Smooth muscle cell (in vitro differentiated cells): ENCODE measurements at regions not wholly inside any gene's neighbourhood (a gene's known extent, or its start where the extent isn't known, plus 50 kb on each side); places are given as distances from the start of the nearest gene placed in this dataset.

Source experiments
- DNase-seq: peaks from one replicate; lab custom pipeline; 2025; ENCODE audit not compliant: unreplicated experiment; lab: John Stamatoyannopoulos, UW
- H2AFZ ChIP-seq: fragments of 200-600 bp; sonication (generic); 2 replicates; pipeline ENCODE4 v1.6.0; 2016; ENCODE audit warnings: antibody characterized with exemption, low read depth, mild to moderate bottlenecking
- H3F3A ChIP-seq: fragments of 200-600 bp; sonication (generic); 2 replicates; pipeline ENCODE4 v1.6.0; 2017; ENCODE audit warnings: antibody characterized with exemption, low read depth
- H3K27ac ChIP-seq: fragments of 200-600 bp; sonication (generic); 2 replicates; pipeline ENCODE4 v1.5.1; 2016; ENCODE audit warnings: low read depth, mild to moderate bottlenecking
- H3K27me3 ChIP-seq: fragments of 200-600 bp; sonication (generic); 2 replicates; pipeline ENCODE4 v1.6.1; 2016; ENCODE audit warnings: low read depth, mild to moderate bottlenecking
- H3K36me3 ChIP-seq: fragments of 200-600 bp; sonication (generic); 2 replicates; pipeline ENCODE4 v1.5.1; 2016; ENCODE audit warnings: low read depth
- H3K4me1 ChIP-seq: fragments of 200-600 bp; sonication (generic); 2 replicates; pipeline ENCODE4 v1.5.1; 2016; ENCODE audit warnings: low read depth
- H3K4me2 ChIP-seq: fragments of 200-600 bp; sonication (generic); 2 replicates; pipeline ENCODE4 v1.6.0; 2016; ENCODE audit warnings: mild to moderate bottlenecking
- H3K4me3 ChIP-seq: fragments of 200-600 bp; sonication (generic); 2 replicates; pipeline ENCODE4 v1.5.1; 2016; ENCODE audit warnings: mild to moderate bottlenecking
- H3K79me2 ChIP-seq: fragments of 200-600 bp; sonication (generic); 2 replicates; pipeline ENCODE4 v1.6.0; 2016; ENCODE audit warnings: low read depth, mild to moderate bottlenecking
- H3K9ac ChIP-seq: fragments of 200-600 bp; sonication (generic); 2 replicates; pipeline ENCODE4 v1.6.0; 2016; ENCODE audit warnings: low read depth
- H3K9me3 ChIP-seq: fragments of 200-600 bp; sonication (generic); replicated peaks from 2 replicates; pipeline ENCODE4 v1.5.1; 2016; ENCODE audit warnings: low read depth
- H4K20me1 ChIP-seq: fragments of 200-600 bp; sonication (generic); 2 replicates; pipeline ENCODE4 v1.6.0; 2016; ENCODE audit warnings: low read depth
- WGBS: methylation state at CpG from one replicate; pipeline ENCODE4 v1.1.7; 2016; ENCODE audit warnings: low lambda C conversion rate; 5-methylcytosine and 5-hydroxymethylcytosine counted together
- TF ChIP-seq, protein P1 (sequence below): fragments of 200-600 bp; sonication (generic); IDR thresholded peaks from 2 replicates; pipeline ENCODE4 v1.5.1; 2017; ENCODE audit warnings: borderline replicate concordance, mild to moderate bottlenecking, antibody characterized with exemption; ENCODE audit not compliant: insufficient read depth, poor library complexity, severe bottlenecking

DNA sequence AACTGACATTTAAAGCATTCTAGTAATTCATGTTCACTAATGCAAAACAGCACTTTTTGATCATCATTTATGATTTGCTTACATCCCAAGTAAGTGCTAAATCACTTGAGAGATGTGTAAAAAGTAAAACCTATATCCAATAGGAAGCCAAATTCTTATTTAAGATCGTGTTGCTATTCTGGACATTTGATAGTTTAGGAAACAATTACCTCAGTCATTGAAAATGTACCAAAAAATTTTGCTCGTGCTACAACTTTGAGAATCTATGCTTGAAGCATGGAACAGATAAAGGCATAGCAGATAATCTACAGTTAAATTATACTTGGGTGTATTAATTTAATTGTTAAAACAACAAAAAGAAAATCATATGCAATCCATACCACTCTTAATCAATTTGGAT is 571.6 kb upstream of the NR2F2 start:
- Histone ChIP-seq H3K4me1 (peaks cover 5% of the 10 kb centered on the region), H3K4me3 (no peak overlapping the region), H3K36me3 (no peaks in the 10 kb centered on the region), H3F3A (no peaks in the 10 kb centered on the region), H3K27me3 (peaks cover 4% of the 10 kb centered on the region), H3K4me2 (no peak overlapping the region), H2AFZ (no peak overlapping the region), H3K9ac (no peak overlapping the region), H3K27ac (no peak overlapping the region), H3K9me3 (no peaks in the 10 kb centered on the region), H3K79me2 (no peaks in the 10 kb centered on the region), H4K20me1 (no peaks in the 10 kb centered on the region)
- TF ChIP-seq, protein P1, sequence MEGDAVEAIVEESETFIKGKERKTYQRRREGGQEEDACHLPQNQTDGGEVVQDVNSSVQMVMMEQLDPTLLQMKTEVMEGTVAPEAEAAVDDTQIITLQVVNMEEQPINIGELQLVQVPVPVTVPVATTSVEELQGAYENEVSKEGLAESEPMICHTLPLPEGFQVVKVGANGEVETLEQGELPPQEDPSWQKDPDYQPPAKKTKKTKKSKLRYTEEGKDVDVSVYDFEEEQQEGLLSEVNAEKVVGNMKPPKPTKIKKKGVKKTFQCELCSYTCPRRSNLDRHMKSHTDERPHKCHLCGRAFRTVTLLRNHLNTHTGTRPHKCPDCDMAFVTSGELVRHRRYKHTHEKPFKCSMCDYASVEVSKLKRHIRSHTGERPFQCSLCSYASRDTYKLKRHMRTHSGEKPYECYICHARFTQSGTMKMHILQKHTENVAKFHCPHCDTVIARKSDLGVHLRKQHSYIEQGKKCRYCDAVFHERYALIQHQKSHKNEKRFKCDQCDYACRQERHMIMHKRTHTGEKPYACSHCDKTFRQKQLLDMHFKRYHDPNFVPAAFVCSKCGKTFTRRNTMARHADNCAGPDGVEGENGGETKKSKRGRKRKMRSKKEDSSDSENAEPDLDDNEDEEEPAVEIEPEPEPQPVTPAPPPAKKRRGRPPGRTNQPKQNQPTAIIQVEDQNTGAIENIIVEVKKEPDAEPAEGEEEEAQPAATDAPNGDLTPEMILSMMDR: no peak
- 88% methylated on average over 2 of the region's 2 CpGs for WGBS
- no peak for DNase-seq

DNA sequence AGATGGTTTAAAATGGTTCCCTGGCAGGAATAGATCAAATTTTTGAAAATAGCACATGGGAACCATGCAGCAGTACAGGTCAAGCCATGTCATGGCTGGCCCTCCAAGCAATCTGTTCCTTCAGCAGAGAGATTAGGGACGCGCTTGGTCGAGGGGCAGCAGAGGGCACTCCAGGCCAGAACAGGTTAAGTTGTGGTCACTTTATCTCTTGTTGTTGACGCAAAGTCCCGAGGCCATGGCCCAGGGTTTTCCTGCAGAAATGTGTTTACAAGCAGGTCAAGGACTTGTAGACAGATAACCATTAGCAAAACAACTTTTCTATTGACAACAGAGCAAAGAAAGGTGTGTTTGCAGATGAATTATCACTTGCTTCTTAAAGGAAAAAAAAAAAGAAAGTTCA is 570.0 kb upstream of the NR2F2 start:
- Histone ChIP-seq H2AFZ (no peak overlapping the region), H3F3A (no peaks in the 10 kb centered on the region), H3K27ac (no peak overlapping the region), H3K9me3 (no peaks in the 10 kb centered on the region), H3K27me3 (peaks cover 4% of the 10 kb centered on the region), H4K20me1 (no peaks in the 10 kb centered on the region), H3K9ac (no peak overlapping the region), H3K4me3 (no peak overlapping the region), H3K36me3 (no peaks in the 10 kb centered on the region), H3K4me1 (peaks cover 5% of the 10 kb centered on the region), H3K79me2 (no peaks in the 10 kb centered on the region), H3K4me2 (no peak overlapping the region)
- no peak for DNase-seq
- WGBS: 24% methylated on average over 5 of the region's 5 CpGs
- TF ChIP-seq, protein P1: no peak

DNA sequence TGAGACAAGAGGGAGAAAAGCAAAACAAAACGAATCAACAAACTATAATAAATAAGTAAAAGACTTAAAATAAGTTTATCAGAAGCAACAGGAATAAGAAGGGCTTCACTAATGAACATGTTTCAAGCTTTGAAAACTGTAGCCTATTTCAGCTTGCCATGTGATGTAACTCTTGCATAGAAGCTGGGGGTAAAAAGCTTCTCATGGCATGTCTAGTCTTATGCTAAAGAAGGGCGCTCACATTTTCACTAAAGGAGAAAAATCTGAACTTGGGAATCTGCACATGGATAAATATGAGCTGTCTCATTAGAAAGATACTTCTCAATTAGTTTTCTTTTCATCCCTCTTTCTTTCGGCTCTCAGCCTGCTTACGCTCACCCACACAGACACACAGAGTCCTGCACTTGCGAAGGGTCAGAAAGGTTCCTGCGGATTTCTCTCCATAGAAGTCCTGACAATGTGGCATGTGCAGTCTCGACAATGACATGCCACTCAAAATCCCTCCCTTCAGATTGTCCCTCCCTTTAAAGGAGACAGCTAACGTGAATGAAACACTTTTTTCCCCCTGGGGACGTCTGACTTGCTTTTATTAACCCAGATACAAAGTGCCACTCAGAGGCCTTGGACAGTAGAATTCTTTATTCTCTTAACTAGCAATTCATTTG is 568.9 kb upstream of the NR2F2 start:
- WGBS: 77% methylated on average over 9 of the region's 9 CpGs
- no peak for DNase-seq
- H3K9me3 ChIP-seq: no peaks in the 10 kb centered on the region

More for the DNA sequence above, 568.9 kb upstream of the NR2F2 start:
- Histone ChIP-seq H3K27ac (no peak overlapping the region), H2AFZ (no peak overlapping the region), H3K27me3 (peaks cover 4% of the 10 kb centered on the region), H3K4me3 (no peak overlapping the region), H4K20me1 (no peaks in the 10 kb centered on the region), H3K4me2 (no peak overlapping the region), H3F3A (no peaks in the 10 kb centered on the region), H3K9ac (no peak overlapping the region), H3K36me3 (no peaks in the 10 kb centered on the region), H3K79me2 (no peaks in the 10 kb centered on the region), H3K4me1 (peaks cover 5% of the 10 kb centered on the region)
- TF ChIP-seq, protein P1: no peak
